ENCODE measurements at regions not wholly inside any gene's neighbourhood (a gene's known extent, or its start where the extent isn't known, plus 50 kb on each side); places are given as distances from the start of the nearest gene placed in this dataset.

DNA sequence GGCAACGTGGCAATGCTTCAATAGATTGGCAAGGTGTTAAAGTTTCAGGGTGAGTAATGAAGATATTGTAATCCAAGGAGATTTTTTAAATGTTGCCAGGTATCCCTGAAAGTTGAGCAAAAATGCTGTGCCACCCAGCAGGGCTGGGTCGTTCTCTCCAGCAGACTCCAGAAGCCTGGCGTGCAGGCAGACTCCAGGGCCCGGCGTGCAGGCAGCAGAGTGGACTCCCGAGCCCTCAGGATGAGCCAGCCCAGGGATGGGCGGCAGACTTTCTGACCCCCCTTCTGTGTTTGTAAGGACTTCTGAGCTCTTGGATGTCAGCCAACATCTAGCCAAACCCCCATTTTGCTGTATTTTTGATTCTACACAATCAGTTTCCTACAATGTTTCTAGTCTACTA lies 289.1 kb downstream of the ZNF516 start:
- H3K9me3 ChIP-seq (ENCODE audit: control extremely low read depth in 1 of 5, control insufficient read depth in 4 of 5, insufficient read depth in 2 of 5, low read depth in 1 of 5, low read length in 4 of 5), result peaks cover 0 to 2% (median 0%) of the 10 kb centered on the region in 5 experiments
- no peak overlapping the region for H3K27ac ChIP-seq (ENCODE audit: insufficient read depth in 1 of 2, low read depth in 1 of 2, low read length in 2 of 2, poor library complexity in 1 of 2, severe bottlenecking in 2 of 2)
- H3K4me3 ChIP-seq (ENCODE audit: control insufficient read depth in 1 of 7, extremely low read depth in 1 of 7, insufficient read depth in 4 of 7, low read depth in 2 of 7, low read length in 6 of 7), result no peak overlapping the region
- no peak for DNase-seq
- POLR2A ChIA-PET, result no interaction called here
- no peaks in the 10 kb centered on the region for H3K4me1 ChIP-seq (ENCODE audit: control extremely low read depth in 1 of 4, control insufficient read depth in 4 of 4, insufficient read depth in 4 of 4, low read length in 3 of 4)
- CTCF ChIA-PET, result no interaction called here
- WGBS (ENCODE audit: insufficient coverage), result 96% methylated on average over 7 of the region's 7 CpGs
- peaks cover 4 to 23% (median 7%) of the 10 kb centered on the region in 5 experiments for H3K27me3 ChIP-seq (replicated peaks in 2 of 5; ENCODE audit: control insufficient read depth in 4 of 5, insufficient read depth in 5 of 5, low read length in 4 of 5)
- H3K36me3 ChIP-seq (ENCODE audit: control insufficient read depth in 4 of 4, insufficient read depth in 4 of 4, low read length in 3 of 4), result no peaks in the 10 kb centered on the region

DNA sequence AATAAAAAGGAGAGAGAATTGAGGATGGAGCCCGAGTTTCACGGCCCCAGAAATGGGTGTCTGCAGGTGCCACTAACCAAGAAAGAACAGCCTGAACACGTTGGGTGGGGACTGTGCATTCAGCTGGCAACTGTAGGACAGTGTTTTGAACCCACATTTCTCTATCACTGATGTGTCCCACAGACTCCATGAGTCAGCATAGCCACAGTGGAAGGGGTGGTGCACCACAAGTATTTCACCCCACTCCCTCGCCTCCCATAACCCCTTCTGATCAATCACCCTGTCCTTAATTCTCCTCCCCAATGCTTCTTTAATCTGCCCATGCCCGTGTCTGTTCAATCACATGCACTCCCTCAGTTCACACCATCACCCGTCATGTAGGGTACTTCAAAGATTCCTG lies 291.5 kb downstream of the ZNF516 start:
- 83% methylated on average over 4 of the region's 6 CpGs for WGBS (ENCODE audit: insufficient coverage)
- POLR2A ChIA-PET, result no interaction called here
- peaks cover 0 to 2% (median 0%) of the 10 kb centered on the region in 5 experiments for H3K9me3 ChIP-seq (ENCODE audit: control extremely low read depth in 1 of 5, control insufficient read depth in 4 of 5, insufficient read depth in 2 of 5, low read depth in 1 of 5, low read length in 4 of 5)

DNA sequence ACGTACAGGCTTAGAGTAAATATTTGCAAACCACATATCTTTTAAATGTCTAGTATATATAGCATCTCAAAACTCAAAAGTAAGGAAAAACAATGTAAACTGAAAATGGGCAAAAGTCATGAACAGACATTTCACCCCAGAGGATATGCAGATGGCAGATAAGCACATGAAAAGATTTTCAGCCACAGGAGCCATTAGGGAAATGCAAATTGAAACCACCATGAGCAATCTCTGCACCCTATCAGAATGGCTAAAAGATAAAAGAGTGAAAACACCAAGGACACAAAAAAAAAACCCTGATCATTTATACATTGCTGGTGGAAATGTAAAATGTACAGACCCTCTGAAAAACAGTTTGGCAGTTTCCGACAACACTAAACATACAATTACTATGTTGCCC lies 292.7 kb downstream of the ZNF516 start:
- Histone ChIP-seq H3K27me3 (replicated peaks in 2 of 5; ENCODE audit: control insufficient read depth in 4 of 5, insufficient read depth in 5 of 5, low read length in 4 of 5) (peaks cover 0 to 4% (median 0%) of the 10 kb centered on the region in 5 experiments), H3K27ac (ENCODE audit: insufficient read depth in 1 of 2, low read depth in 1 of 2, low read length in 2 of 2, poor library complexity in 1 of 2, severe bottlenecking in 2 of 2) (no peak overlapping the region), H3K36me3 (ENCODE audit: control insufficient read depth in 4 of 4, insufficient read depth in 4 of 4, low read length in 3 of 4) (no peaks in the 10 kb centered on the region), H3K4me3 (ENCODE audit: control insufficient read depth in 1 of 7, extremely low read depth in 1 of 7, insufficient read depth in 4 of 7, low read depth in 2 of 7, low read length in 6 of 7) (no peak overlapping the region), H3K9me3 (ENCODE audit: control extremely low read depth in 1 of 5, control insufficient read depth in 4 of 5, insufficient read depth in 2 of 5, low read depth in 1 of 5, low read length in 4 of 5) (peaks cover 0 to 2% (median 0%) of the 10 kb centered on the region in 5 experiments), H3K4me1 (ENCODE audit: control extremely low read depth in 1 of 4, control insufficient read depth in 4 of 4, insufficient read depth in 4 of 4, low read length in 3 of 4) (no peaks in the 10 kb centered on the region)
- CTCF ChIA-PET, result no interaction called here
- DNase-seq, result no peak
- POLR2A ChIA-PET, result no interaction called here
- 80% methylated on average over 1 of the region's 2 CpGs for WGBS (ENCODE audit: insufficient coverage)

More for the DNA sequence above, 291.5 kb downstream of the ZNF516 start:
- no peak for DNase-seq
- peaks cover 1 to 12% (median 4%) of the 10 kb centered on the region in 5 experiments for H3K27me3 ChIP-seq (replicated peaks in 2 of 5; ENCODE audit: control insufficient read depth in 4 of 5, insufficient read depth in 5 of 5, low read length in 4 of 5)
- no peak overlapping the region for H3K27ac ChIP-seq (ENCODE audit: insufficient read depth in 1 of 2, low read depth in 1 of 2, low read length in 2 of 2, poor library complexity in 1 of 2, severe bottlenecking in 2 of 2)
- no peaks in the 10 kb centered on the region for H3K4me1 ChIP-seq (ENCODE audit: control extremely low read depth in 1 of 4, control insufficient read depth in 4 of 4, insufficient read depth in 4 of 4, low read length in 3 of 4)
- no peaks in the 10 kb centered on the region for H3K36me3 ChIP-seq (ENCODE audit: control insufficient read depth in 4 of 4, insufficient read depth in 4 of 4, low read length in 3 of 4)
- CTCF ChIA-PET, result no interaction called here
- H3K4me3 ChIP-seq (ENCODE audit: control insufficient read depth in 1 of 7, extremely low read depth in 1 of 7, insufficient read depth in 4 of 7, low read depth in 2 of 7, low read length in 6 of 7), result no peak overlapping the region

DNA sequence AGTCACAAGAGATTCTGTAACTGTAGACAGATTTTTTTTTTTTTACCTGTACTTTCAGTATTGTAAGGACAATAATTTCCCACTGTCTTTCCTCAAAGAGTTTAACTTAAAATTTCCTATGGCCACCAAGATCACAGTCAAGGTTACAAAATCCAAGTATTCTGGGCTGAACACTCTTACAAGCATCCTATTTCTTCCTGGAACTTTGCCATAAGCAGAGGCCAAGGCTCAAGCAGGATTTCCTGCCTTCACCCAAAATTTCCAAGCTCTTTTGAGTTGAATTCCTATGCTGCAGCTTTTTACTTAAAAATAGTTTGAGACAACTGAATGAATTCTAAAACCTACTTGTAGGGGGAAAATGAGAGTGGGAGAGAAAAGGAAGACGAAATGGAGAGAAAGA lies 299.4 kb downstream of the ZNF516 start:
- no peak for DNase-seq
- WGBS (ENCODE audit: insufficient coverage), result no CpG with 5 or more reads among the region's 1 CpG
- Histone ChIP-seq H3K36me3 (ENCODE audit: control insufficient read depth in 4 of 4, insufficient read depth in 4 of 4, low read length in 3 of 4) (no peaks in the 10 kb centered on the region), H3K4me3 (ENCODE audit: control insufficient read depth in 1 of 7, extremely low read depth in 1 of 7, insufficient read depth in 4 of 7, low read depth in 2 of 7, low read length in 6 of 7) (no peak overlapping the region), H3K4me1 (ENCODE audit: control extremely low read depth in 1 of 4, control insufficient read depth in 4 of 4, insufficient read depth in 4 of 4, low read length in 3 of 4) (no peaks in the 10 kb centered on the region), H3K9me3 (ENCODE audit: control extremely low read depth in 1 of 5, control insufficient read depth in 4 of 5, insufficient read depth in 2 of 5, low read depth in 1 of 5, low read length in 4 of 5) (peaks cover 0 to 10% (median 3%) of the 10 kb centered on the region in 5 experiments), H3K27me3 (replicated peaks in 2 of 5; ENCODE audit: control insufficient read depth in 4 of 5, insufficient read depth in 5 of 5, low read length in 4 of 5) (no peaks in the 10 kb centered on the region), H3K27ac (ENCODE audit: insufficient read depth in 1 of 2, low read depth in 1 of 2, low read length in 2 of 2, poor library complexity in 1 of 2, severe bottlenecking in 2 of 2) (no peak overlapping the region)
- ChIA-PET CTCF (no interaction called here), POLR2A (no interaction called here)

DNA sequence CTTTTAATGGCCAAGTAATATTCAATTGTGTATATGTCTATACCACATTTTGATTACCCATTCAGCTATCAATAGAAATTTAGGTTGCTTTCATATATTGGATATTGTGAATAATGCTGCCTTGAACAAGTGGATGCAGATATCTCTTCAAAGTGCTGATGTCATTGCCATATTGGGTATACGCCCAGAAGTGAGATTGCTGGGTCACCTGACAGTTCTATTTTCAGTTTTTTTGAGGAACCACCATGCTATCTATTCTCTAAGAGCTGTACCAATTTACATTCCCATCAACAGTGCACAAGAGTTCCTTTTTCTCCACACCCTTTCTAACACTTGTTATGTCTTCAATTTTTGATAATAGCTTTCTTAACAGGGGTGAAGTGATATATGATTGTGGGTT lies 306.9 kb downstream of the ZNF516 start:
- 40% methylated on average over 1 of the region's 1 CpG for WGBS (ENCODE audit: insufficient coverage)
- H3K27me3 ChIP-seq (replicated peaks in 2 of 5; ENCODE audit: control insufficient read depth in 4 of 5, insufficient read depth in 5 of 5, low read length in 4 of 5), result peaks cover 0 to 2% (median 0%) of the 10 kb centered on the region in 5 experiments
- H3K36me3 ChIP-seq (ENCODE audit: control insufficient read depth in 4 of 4, insufficient read depth in 4 of 4, low read length in 3 of 4), result no peaks in the 10 kb centered on the region
- ChIA-PET POLR2A (interaction anchor here (0.6 kb wide), 1 partner anchor 16 kb away, joined by 3 read pairs; no protein-coding TSS in a partner anchor), CTCF (no interaction called here)
- H3K9me3 ChIP-seq (ENCODE audit: control extremely low read depth in 1 of 5, control insufficient read depth in 4 of 5, insufficient read depth in 2 of 5, low read depth in 1 of 5, low read length in 4 of 5), result no peaks in the 10 kb centered on the region
- H3K4me3 ChIP-seq (ENCODE audit: control insufficient read depth in 1 of 7, extremely low read depth in 1 of 7, insufficient read depth in 4 of 7, low read depth in 2 of 7, low read length in 6 of 7), result no peak overlapping the region
- DNase-seq, result no peak
- no peaks in the 10 kb centered on the region for H3K4me1 ChIP-seq (ENCODE audit: control extremely low read depth in 1 of 4, control insufficient read depth in 4 of 4, insufficient read depth in 4 of 4, low read length in 3 of 4)
- no peak overlapping the region for H3K27ac ChIP-seq (ENCODE audit: insufficient read depth in 1 of 2, low read depth in 1 of 2, low read length in 2 of 2, poor library complexity in 1 of 2, severe bottlenecking in 2 of 2)

DNA sequence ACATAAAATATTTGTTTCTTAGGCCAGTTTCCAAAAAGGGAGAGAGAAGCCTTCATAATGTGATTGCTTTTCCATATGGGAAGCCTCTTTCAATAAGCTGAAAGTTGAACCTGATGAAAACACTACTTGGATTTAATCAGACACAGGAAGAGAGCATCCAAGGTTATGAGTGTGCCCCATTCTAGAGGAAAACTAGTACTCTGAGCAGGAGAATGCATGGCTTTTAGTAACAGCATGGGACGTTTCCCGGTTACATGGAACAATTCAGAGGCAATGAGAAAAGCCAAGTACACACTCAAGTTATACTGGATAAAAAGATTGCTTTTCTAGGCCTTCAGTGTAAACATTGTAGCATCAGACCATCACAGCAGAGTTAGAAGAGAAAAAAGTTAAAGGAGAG lies 315.8 kb downstream of the ZNF516 start:
- no peaks in the 10 kb centered on the region for H3K9me3 ChIP-seq (ENCODE audit: control extremely low read depth in 1 of 5, control insufficient read depth in 4 of 5, insufficient read depth in 2 of 5, low read depth in 1 of 5, low read length in 4 of 5)
- POLR2A ChIA-PET, result no interaction called here
- peaks cover 0 to 1% (median 0%) of the 10 kb centered on the region in 5 experiments for H3K27me3 ChIP-seq (replicated peaks in 2 of 5; ENCODE audit: control insufficient read depth in 4 of 5, insufficient read depth in 5 of 5, low read length in 4 of 5)
- H3K4me3 ChIP-seq (ENCODE audit: control insufficient read depth in 1 of 7, extremely low read depth in 1 of 7, insufficient read depth in 4 of 7, low read depth in 2 of 7, low read length in 6 of 7), result no peak overlapping the region
- no peaks in the 10 kb centered on the region for H3K36me3 ChIP-seq (ENCODE audit: control insufficient read depth in 4 of 4, insufficient read depth in 4 of 4, low read length in 3 of 4)
- no peak for DNase-seq
- no peaks in the 10 kb centered on the region for H3K4me1 ChIP-seq (ENCODE audit: control extremely low read depth in 1 of 4, control insufficient read depth in 4 of 4, insufficient read depth in 4 of 4, low read length in 3 of 4)
- WGBS (ENCODE audit: insufficient coverage), result 100% methylated on average over 2 of the region's 2 CpGs
- H3K27ac ChIP-seq (ENCODE audit: insufficient read depth in 1 of 2, low read depth in 1 of 2, low read length in 2 of 2, poor library complexity in 1 of 2, severe bottlenecking in 2 of 2), result no peak overlapping the region
- CTCF ChIA-PET, result no interaction called here

DNA sequence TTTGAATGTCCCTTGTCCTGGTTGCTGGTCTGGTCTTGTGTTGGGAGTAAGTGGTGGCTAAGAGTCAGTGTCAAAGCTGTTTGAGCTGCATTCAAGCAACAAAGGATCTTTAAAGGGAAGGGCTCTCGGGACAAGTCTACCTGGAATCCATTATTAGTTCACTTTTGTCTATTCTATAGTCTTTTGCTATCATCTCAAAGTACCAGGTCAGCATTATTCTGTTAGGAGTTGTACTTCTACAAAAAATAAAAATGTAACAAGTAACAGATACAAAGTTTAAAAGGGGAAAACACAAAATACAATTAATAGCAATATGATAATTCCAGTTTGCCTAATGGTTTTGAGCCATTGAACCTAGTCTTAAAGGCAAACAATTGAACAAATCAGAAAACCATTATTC lies 317.9 kb downstream of the ZNF516 start:
- H3K27ac ChIP-seq (ENCODE audit: insufficient read depth in 1 of 2, low read depth in 1 of 2, low read length in 2 of 2, poor library complexity in 1 of 2, severe bottlenecking in 2 of 2), result no peak overlapping the region
- no peak overlapping the region for H3K4me3 ChIP-seq (ENCODE audit: control insufficient read depth in 1 of 7, extremely low read depth in 1 of 7, insufficient read depth in 4 of 7, low read depth in 2 of 7, low read length in 6 of 7)
- ChIA-PET CTCF (no interaction called here), POLR2A (no interaction called here)
- no peaks in the 10 kb centered on the region for H3K9me3 ChIP-seq (ENCODE audit: control extremely low read depth in 1 of 5, control insufficient read depth in 4 of 5, insufficient read depth in 2 of 5, low read depth in 1 of 5, low read length in 4 of 5)
- H3K27me3 ChIP-seq (replicated peaks in 2 of 5; ENCODE audit: control insufficient read depth in 4 of 5, insufficient read depth in 5 of 5, low read length in 4 of 5), result peaks cover 0 to 1% (median 0%) of the 10 kb centered on the region in 5 experiments
- 100% methylated on average over 1 of the region's 1 CpG for WGBS (ENCODE audit: insufficient coverage)
- no peak for DNase-seq
- H3K4me1 ChIP-seq (ENCODE audit: control extremely low read depth in 1 of 4, control insufficient read depth in 4 of 4, insufficient read depth in 4 of 4, low read length in 3 of 4), result no peaks in the 10 kb centered on the region
- no peaks in the 10 kb centered on the region for H3K36me3 ChIP-seq (ENCODE audit: control insufficient read depth in 4 of 4, insufficient read depth in 4 of 4, low read length in 3 of 4)

Measured in common myeloid progenitor, CD34-positive (primary cell).